HCT116 (cell line): ENCODE measurements at regions not wholly inside any gene's neighbourhood (a gene's known extent, or its start where the extent isn't known, plus 50 kb on each side); places are given as distances from the start of the nearest gene placed in this dataset.

Experiments
- ATAC-seq: fragments of 200-7000 bp; cut with Tn5 transposase; 2 replicates; pipeline ENCODE4 v1.9.1; 2020; ENCODE audit warnings: mild to moderate bottlenecking, moderate library complexity
- BruUV-seq: library from RNA; stranded (reverse); fragments of 400-500 nt; replicated peaks from 2 replicates; lab custom pipeline; 2021; lab: Mats Ljungman, UMichigan
- CTCF ChIA-PET: fragments of 300-600 bp; sonication (Branson Sonifier 250); formaldehyde crosslinking; loops from one replicate; lab custom pipeline; 2021; ENCODE audit warnings: antibody characterized with exemption; lab: Charles Lee
- POLR2A ChIA-PET: fragments of 300-600, 350-600 bp; sonication (Branson Sonifier 250); formaldehyde crosslinking; loops from one replicate; lab custom pipeline; 2021; ENCODE audit warnings: antibody characterized with exemption; lab: Charles Lee
- RAD21 ChIA-PET, 2 experiments: fragments of 300-600 bp; sonication (Branson Sonifier 250); formaldehyde crosslinking; loops; one replicate each; lab custom pipeline; 2023; ENCODE audit warnings: low total read pairs in 2 of 2; ENCODE audit not compliant: uncharacterized antibody in 2 of 2, unreplicated experiment in 2 of 2, low non-redundant PET in 1 of 2; lab: Charles Lee
- DNase-seq: peaks from one replicate; pipeline ENCODE4 v3.0.0-alpha.2; 2010; ENCODE audit warnings: low read depth, low spot score
- H2AFZ ChIP-seq: fragments of 200-600 bp; shearing (Covaris generic), sonication (generic); 2 replicates; pipeline ENCODE4 v1.6.1; 2017; ENCODE audit warnings: low read depth, mixed run types, mixed read lengths, antibody characterized with exemption, low read length; ENCODE audit not compliant: poor library complexity, severe bottlenecking
- H3K27ac ChIP-seq: 2 replicates; pipeline ENCODE4 v1.5.1; 2012; ENCODE audit warnings: low read depth, low read length
- H3K27me3 ChIP-seq: fragments of 200-600 bp; sonication (generic); 2 replicates; pipeline ENCODE4 v1.6.1; 2016; ENCODE audit warnings: mixed run types, low read length, mixed read lengths; ENCODE audit not compliant: insufficient read depth
- H3K36me3 ChIP-seq, 2 experiments: fragments of 200-500 bp in 1 of 2; fragments of 200-600 bp in 1 of 2; sonication (Bioruptor generic) in 1 of 2; sonication (generic) in 1 of 2; 2 replicates each; pipeline versions ENCODE4 v1.5.1 to v1.6.1; 2014 to 2016; ENCODE audit warnings: low read length in 2 of 2, inconsistent platforms in 1 of 2, mixed read lengths in 1 of 2, mixed run types in 1 of 2; ENCODE audit not compliant: insufficient read depth in 2 of 2, control insufficient read depth in 1 of 2
- H3K4me1 ChIP-seq, 2 experiments: fragments of 200-600 bp in 1 of 2; sonication (generic) in 1 of 2; 2 replicates each; pipeline versions ENCODE4 v1.5.1 to v1.6.1; 2012 to 2017; ENCODE audit warnings: low read length in 2 of 2, inconsistent platforms in 1 of 2, mild to moderate bottlenecking in 1 of 2, mixed read lengths in 1 of 2, mixed run types in 1 of 2, moderate library complexity in 1 of 2; ENCODE audit not compliant: insufficient read depth in 2 of 2, control insufficient read depth in 1 of 2
- H3K4me2 ChIP-seq: fragments of 200-600 bp; sonication (generic); 2 replicates; pipeline ENCODE4 v1.6.1; 2017; ENCODE audit warnings: mixed run types, low read length, mixed read lengths
- H3K4me3 ChIP-seq, 2 experiments: fragments of 200-600 bp in 1 of 2; sonication (generic) in 1 of 2; replicated peaks in 1 of 2; 2 replicates each; pipeline ENCODE4 v1.5.1; 2011 to 2016; ENCODE audit warnings: low read length in 2 of 2, control low read depth in 1 of 2, low read depth in 1 of 2, mild to moderate bottlenecking in 1 of 2, mixed read lengths in 1 of 2, mixed run types in 1 of 2
- H3K79me2 ChIP-seq: fragments of 200-600 bp; sonication (generic); 2 replicates; pipeline ENCODE4 v1.6.1; 2017; ENCODE audit warnings: mild to moderate bottlenecking, mixed run types, low read length, moderate library complexity, mixed read lengths; ENCODE audit not compliant: insufficient read depth
- H3K9ac ChIP-seq: fragments of 200-600 bp; sonication (generic); 2 replicates; pipeline ENCODE4 v1.6.1; 2016; ENCODE audit warnings: low read length, mixed read lengths
- H3K9me2 ChIP-seq: fragments of 200-600 bp; sonication (generic), shearing (Covaris generic); 2 replicates; pipeline ENCODE4 v1.6.1; 2017; ENCODE audit warnings: mixed run types, mild to moderate bottlenecking, moderate library complexity; ENCODE audit not compliant: insufficient read depth
- H3K9me3 ChIP-seq, 2 experiments: fragments of 200-500 bp in 1 of 2; fragments of 200-600 bp in 1 of 2; sonication (Bioruptor generic) in 1 of 2; sonication (generic) in 1 of 2; 2 replicates each; pipeline ENCODE4 v1.6.1; 2014 to 2017; ENCODE audit warnings: low read length in 2 of 2, mixed read lengths in 2 of 2, inconsistent platforms in 1 of 2, low read depth in 1 of 2, mild to moderate bottlenecking in 1 of 2, mixed run types in 1 of 2, moderate library complexity in 1 of 2; ENCODE audit not compliant: control insufficient read depth in 1 of 2, insufficient read depth in 1 of 2
- H4K20me1 ChIP-seq: fragments of 200-600 bp; sonication (generic), shearing (Covaris generic); 2 replicates; pipeline ENCODE4 v1.6.1; 2017; ENCODE audit warnings: mixed run types, mild to moderate bottlenecking, moderate library complexity; ENCODE audit not compliant: insufficient read depth
- ATF3 ChIP-seq: IDR thresholded peaks from 2 replicates; pipeline ENCODE4 v1.6.1; 2012
- CBX3 ChIP-seq: IDR thresholded peaks from 2 replicates; pipeline ENCODE4 v1.6.1; 2012; ENCODE audit warnings: low read depth
- CEBPB ChIP-seq: IDR thresholded peaks from 2 replicates; pipeline ENCODE4 v1.6.1; 2012; ENCODE audit warnings: low read depth
- CTCF ChIP-seq, 3 experiments: fragments of 200-600 bp in 1 of 3; sonication (generic) in 1 of 3; IDR thresholded peaks in 2 of 3; conservative IDR thresholded peaks in 1 of 3; 2 replicates each; pipeline ENCODE4 v1.5.1; 2012 to 2017; ENCODE audit warnings: low read depth in 2 of 3, low read length in 2 of 3, antibody characterized with exemption in 1 of 3, borderline replicate concordance in 1 of 3, control low read depth in 1 of 3, mild to moderate bottlenecking in 1 of 3, mixed read lengths in 1 of 3, mixed run types in 1 of 3, moderate library complexity in 1 of 3; ENCODE audit not compliant: insufficient read depth in 1 of 3
- EZH2 ChIP-seq: fragments of 200-600 bp; sonication (generic); IDR thresholded peaks from 2 replicates; pipeline ENCODE4 v1.6.1; 2017; ENCODE audit warnings: antibody characterized with exemption, mixed run types
- EZH2phosphoT487 ChIP-seq: fragments of 200-600 bp; IDR thresholded peaks from 2 replicates; pipeline ENCODE4 v1.6.1; 2018; ENCODE audit warnings: antibody characterized with exemption, borderline replicate concordance
- FOSL1 ChIP-seq: IDR thresholded peaks from 2 replicates; pipeline ENCODE4 v1.6.1; 2012; ENCODE audit warnings: low read depth
- JUND ChIP-seq: IDR thresholded peaks from 2 replicates; pipeline ENCODE4 v1.6.1; 2012
- MAX ChIP-seq: IDR thresholded peaks from 2 replicates; pipeline ENCODE4 v1.6.1; 2012
- POLR2A ChIP-seq: IDR thresholded peaks from 2 replicates; pipeline ENCODE4 v1.7.0; 2011; ENCODE audit warnings: borderline replicate concordance; ENCODE audit not compliant: insufficient read depth, insufficient read length; ENCODE audit errors: extremely low read depth
- POLR2AphosphoS5 ChIP-seq: IDR thresholded peaks from 2 replicates; pipeline ENCODE4 v1.6.1; 2011; ENCODE audit warnings: mild to moderate bottlenecking, low read depth, low read length, moderate library complexity
- RAD21 ChIP-seq: IDR thresholded peaks from 2 replicates; pipeline ENCODE4 v1.6.1; 2012; ENCODE audit warnings: low read depth, mild to moderate bottlenecking
- REST ChIP-seq: IDR thresholded peaks from 2 replicates; pipeline ENCODE4 v1.6.1; 2012; ENCODE audit warnings: low read depth
- SIN3A ChIP-seq: IDR thresholded peaks from 2 replicates; pipeline ENCODE4 v1.6.1; 2012; ENCODE audit warnings: low read depth
- TCF7L2 ChIP-seq: IDR thresholded peaks from 2 replicates; pipeline ENCODE4 v1.7.0; 2011; ENCODE audit warnings: borderline replicate concordance, inconsistent platforms; ENCODE audit not compliant: insufficient read depth, insufficient read length; ENCODE audit errors: extremely low read depth
- ZBTB33 ChIP-seq: IDR thresholded peaks from 2 replicates; pipeline ENCODE4 v1.6.1; 2011; ENCODE audit warnings: mild to moderate bottlenecking, low read length, moderate library complexity; ENCODE audit not compliant: insufficient replicate concordance; ENCODE audit errors: extremely low read depth
- ZFX ChIP-seq: fragments of 450-650 bp; IDR thresholded peaks from 2 replicates; pipeline ENCODE4 v1.6.1; 2017
- ZNF274 ChIP-seq: fragments of 200-500 bp; sonication (Bioruptor generic); IDR thresholded peaks from 2 replicates; pipeline ENCODE4 v1.6.1; 2014; ENCODE audit warnings: mild to moderate bottlenecking, low read depth, low read length, inconsistent platforms
- intact Hi-C: fragments of 100-400 bp; cut with micrococcal nuclease; formaldehyde crosslinking; loops from 2 replicates; pipeline ENCODE4 v1.10.0; 2022

GRCh38 chr21:17105932-17106331 is 406.9 kb upstream of the CXADR start:
- Histone ChIP-seq H3K27ac (no peak overlapping the region), H3K4me1 (no peaks in the 10 kb centered on the region), H2AFZ (no peak overlapping the region), H3K27me3 (no peaks in the 10 kb centered on the region), H3K9me2 (no peaks in the 10 kb centered on the region), H3K36me3 (no peaks in the 10 kb centered on the region), H3K9me3 (peaks cover 5 to 32% of the 10 kb centered on the region in 2 experiments; a peak in 2 of 4 replicates), H3K79me2 (no peaks in the 10 kb centered on the region), H4K20me1 (no peaks in the 10 kb centered on the region), H3K9ac (no peak overlapping the region), H3K4me2 (no peak overlapping the region), H3K4me3 (no peak overlapping the region)
- ATAC-seq, result no peak
- POLR2A ChIA-PET, result no interaction called here
- CTCF ChIA-PET, result no interaction called here
- no peak for DNase-seq
- intact Hi-C loops, result no loop called here
- BruUV-seq, result no TSS peak
- TF ChIP-seq REST (no peak), POLR2AphosphoS5 (no peak), ZFX (no peak), ZNF274 (no peak), SIN3A (no peak), EZH2 (no peak), EZH2phosphoT487 (no peak), RAD21 (no peak), POLR2A (no peak), CBX3 (no peak), JUND (no peak), CTCF (IDR thresholded peaks at IDR 0.05 in 2 of 3, conservative IDR thresholded peaks at IDR 0.05 in 1 of 3; ENCODE audit: borderline replicate concordance in 1 of 3, insufficient read depth in 1 of 3, low read depth in 2 of 3, low read length in 2 of 3) (no peak), FOSL1 (no peak), MAX (no peak), TCF7L2 (no peak), ZBTB33 (no peak), ATF3 (no peak), CEBPB (no peak)
- RAD21 ChIA-PET, result no interaction called here
